NT2/D1 (cell line): ENCODE measurements at regions not wholly inside any gene's neighbourhood (a gene's known extent, or its start where the extent isn't known, plus 50 kb on each side); places are given as distances from the start of the nearest gene placed in this dataset.

Experiments used
- YY1 ChIP-seq: IDR thresholded peaks from 2 replicates; pipeline ENCODE4 v1.6.1; 2011; ENCODE audit not compliant: insufficient read length, insufficient read depth
- ZNF274 ChIP-seq: IDR thresholded peaks from 2 replicates; pipeline ENCODE4 v1.6.1; 2011; ENCODE audit warnings: mild to moderate bottlenecking, low read depth, low read length

DNA sequence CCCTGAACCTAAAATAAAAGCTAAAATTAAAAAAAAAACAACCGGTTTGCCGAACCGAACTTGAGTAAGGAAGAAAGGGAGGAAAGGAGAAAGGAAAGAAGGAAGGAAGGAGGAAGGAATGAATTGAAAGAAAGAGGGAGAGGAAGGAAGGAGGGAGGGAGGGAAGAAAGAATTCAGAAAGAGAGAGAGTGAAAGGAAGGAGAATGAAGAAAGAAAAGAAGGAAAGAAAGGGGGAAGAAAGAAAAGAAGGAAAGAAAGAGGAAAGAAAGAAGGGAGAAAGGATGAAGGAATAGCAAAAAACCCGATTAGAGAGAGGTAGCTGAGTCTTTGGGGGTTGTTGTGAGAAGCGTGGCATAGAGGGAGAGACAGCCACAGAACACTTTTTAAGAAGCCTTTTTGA is 121.4 kb downstream of the FGF18 start:
- TF ChIP-seq YY1: no peak
- TF ChIP-seq ZNF274: no peak
